ENCODE measurements at regions not wholly inside any gene's neighbourhood (a gene's known extent, or its start where the extent isn't known, plus 50 kb on each side); places are given as distances from the start of the nearest gene placed in this dataset.

- H3K36me3 ChIP-seq (ENCODE audit: control insufficient read depth in 3 of 3, insufficient read depth in 2 of 3, low read depth in 1 of 3, low read length in 3 of 3): no peaks in the 10 kb centered on the region
- no peaks in the 10 kb centered on the region for H3K27me3 ChIP-seq (ENCODE audit: control insufficient read depth in 3 of 3, insufficient read depth in 3 of 3, low read length in 3 of 3)
- DNase-seq: no peak
- no peaks in the 10 kb centered on the region for H3K4me1 ChIP-seq (ENCODE audit: control insufficient read depth in 3 of 3, insufficient read depth in 2 of 3, low read depth in 1 of 3, low read length in 2 of 3)
- no peak overlapping the region for H3K27ac ChIP-seq (ENCODE audit: low read depth in 1 of 3, low read length in 2 of 3)
- 89 to 97% (median 94%) methylated on average over 3 of the region's 3 CpGs for WGBS, 3 donors
- no peak for FAIRE-seq
- H3K9me3 ChIP-seq (ENCODE audit: control insufficient read depth in 2 of 2, insufficient read depth in 1 of 2, low read depth in 1 of 2, low read length in 1 of 2): no peaks in the 10 kb centered on the region
- H3K4me3 ChIP-seq (ENCODE audit: low read depth in 1 of 3, low read length in 3 of 3): no peak overlapping the region
Measured at GRCh38 chr16:86244936-86245335, 265.4 kb upstream of the FOXF1 start.

GRCh38 chr16:86245351-86245750 lies 265.0 kb upstream of the FOXF1 start:
- FAIRE-seq (no peak), DNase-seq (no peak)
- no peaks in the 10 kb centered on the region for H3K36me3 ChIP-seq (ENCODE audit: control insufficient read depth in 3 of 3, insufficient read depth in 2 of 3, low read depth in 1 of 3, low read length in 3 of 3)
- H3K27ac ChIP-seq (ENCODE audit: low read depth in 1 of 3, low read length in 2 of 3): no peak overlapping the region
- no peaks in the 10 kb centered on the region for H3K4me1 ChIP-seq (ENCODE audit: control insufficient read depth in 3 of 3, insufficient read depth in 2 of 3, low read depth in 1 of 3, low read length in 2 of 3)
- H3K4me3 ChIP-seq (ENCODE audit: low read depth in 1 of 3, low read length in 3 of 3): no peak overlapping the region
- no peaks in the 10 kb centered on the region for H3K9me3 ChIP-seq (ENCODE audit: control insufficient read depth in 2 of 2, insufficient read depth in 1 of 2, low read depth in 1 of 2, low read length in 1 of 2)
- 81 to 89% (median 87%) methylated on average over 7 of the region's 7 CpGs for WGBS, 3 donors
- no peaks in the 10 kb centered on the region for H3K27me3 ChIP-seq (ENCODE audit: control insufficient read depth in 3 of 3, insufficient read depth in 3 of 3, low read length in 3 of 3)

GRCh38 chr16:86245895-86246294 lies 264.4 kb upstream of the FOXF1 start:
- Histone ChIP-seq H3K9me3 (ENCODE audit: control insufficient read depth in 2 of 2, insufficient read depth in 1 of 2, low read depth in 1 of 2, low read length in 1 of 2) (no peaks in the 10 kb centered on the region), H3K36me3 (ENCODE audit: control insufficient read depth in 3 of 3, insufficient read depth in 2 of 3, low read depth in 1 of 3, low read length in 3 of 3) (no peaks in the 10 kb centered on the region), H3K4me1 (ENCODE audit: control insufficient read depth in 3 of 3, insufficient read depth in 2 of 3, low read depth in 1 of 3, low read length in 2 of 3) (no peaks in the 10 kb centered on the region), H3K27ac (ENCODE audit: low read depth in 1 of 3, low read length in 2 of 3) (no peak overlapping the region), H3K4me3 (ENCODE audit: low read depth in 1 of 3, low read length in 3 of 3) (no peak overlapping the region), H3K27me3 (ENCODE audit: control insufficient read depth in 3 of 3, insufficient read depth in 3 of 3, low read length in 3 of 3) (no peaks in the 10 kb centered on the region)
- FAIRE-seq (no peak), DNase-seq (no peak)
- 75 to 88% (median 76%) methylated on average over 6 of the region's 6 CpGs for WGBS, 3 donors

- no peaks in the 10 kb centered on the region for H3K9me3 ChIP-seq (ENCODE audit: control insufficient read depth in 2 of 2, insufficient read depth in 1 of 2, low read depth in 1 of 2, low read length in 1 of 2)
- WGBS, 3 donors: 64 to 78% (median 66%) methylated on average over 9 of the region's 9 CpGs
- DNase-seq: no peak
- no peak overlapping the region for H3K27ac ChIP-seq (ENCODE audit: low read depth in 1 of 3, low read length in 2 of 3)
- no peak overlapping the region for H3K4me3 ChIP-seq (ENCODE audit: low read depth in 1 of 3, low read length in 3 of 3)
- H3K4me1 ChIP-seq (ENCODE audit: control insufficient read depth in 3 of 3, insufficient read depth in 2 of 3, low read depth in 1 of 3, low read length in 2 of 3): no peaks in the 10 kb centered on the region
- FAIRE-seq: no peak
- H3K27me3 ChIP-seq (ENCODE audit: control insufficient read depth in 3 of 3, insufficient read depth in 3 of 3, low read length in 3 of 3): no peaks in the 10 kb centered on the region
- H3K36me3 ChIP-seq (ENCODE audit: control insufficient read depth in 3 of 3, insufficient read depth in 2 of 3, low read depth in 1 of 3, low read length in 3 of 3): no peaks in the 10 kb centered on the region
Measured at GRCh38 chr16:86248310-86248905, 261.9 kb upstream of the FOXF1 start.

GRCh38 chr16:86249631-86250030 lies 260.7 kb upstream of the FOXF1 start:
- Histone ChIP-seq H3K4me1 (ENCODE audit: control insufficient read depth in 3 of 3, insufficient read depth in 2 of 3, low read depth in 1 of 3, low read length in 2 of 3) (no peaks in the 10 kb centered on the region), H3K9me3 (ENCODE audit: control insufficient read depth in 2 of 2, insufficient read depth in 1 of 2, low read depth in 1 of 2, low read length in 1 of 2) (no peaks in the 10 kb centered on the region), H3K36me3 (ENCODE audit: control insufficient read depth in 3 of 3, insufficient read depth in 2 of 3, low read depth in 1 of 3, low read length in 3 of 3) (no peaks in the 10 kb centered on the region), H3K27me3 (ENCODE audit: control insufficient read depth in 3 of 3, insufficient read depth in 3 of 3, low read length in 3 of 3) (no peaks in the 10 kb centered on the region), H3K4me3 (ENCODE audit: low read depth in 1 of 3, low read length in 3 of 3) (no peak overlapping the region), H3K27ac (ENCODE audit: low read depth in 1 of 3, low read length in 2 of 3) (no peak overlapping the region)
- 72 to 80% (median 79%) methylated on average over 6 of the region's 6 CpGs for WGBS, 3 donors
- FAIRE-seq (no peak), DNase-seq (no peak)

- DNase-seq (no peak), FAIRE-seq (no peak)
- Histone ChIP-seq H3K4me1 (ENCODE audit: control insufficient read depth in 3 of 3, insufficient read depth in 2 of 3, low read depth in 1 of 3, low read length in 2 of 3) (no peaks in the 10 kb centered on the region), H3K27ac (ENCODE audit: low read depth in 1 of 3, low read length in 2 of 3) (peak overlapping the region in 2 of 3 donors; percentile 22 to 23), H3K36me3 (ENCODE audit: control insufficient read depth in 3 of 3, insufficient read depth in 2 of 3, low read depth in 1 of 3, low read length in 3 of 3) (no peaks in the 10 kb centered on the region), H3K27me3 (ENCODE audit: control insufficient read depth in 3 of 3, insufficient read depth in 3 of 3, low read length in 3 of 3) (no peaks in the 10 kb centered on the region), H3K4me3 (ENCODE audit: low read depth in 1 of 3, low read length in 3 of 3) (no peak overlapping the region), H3K9me3 (ENCODE audit: control insufficient read depth in 2 of 2, insufficient read depth in 1 of 2, low read depth in 1 of 2, low read length in 1 of 2) (peaks cover 0 to 5% of the 10 kb centered on the region in 2 donors)
- 68 to 84% (median 81%) methylated on average over 9 of the region's 9 CpGs for WGBS, 3 donors
Measured at GRCh38 chr16:86251682-86252081, 258.6 kb upstream of the FOXF1 start.

- Histone ChIP-seq H3K27ac (ENCODE audit: low read depth in 1 of 3, low read length in 2 of 3) (peak overlapping the region in 1 of 3 donors; percentile 23), H3K4me3 (ENCODE audit: low read depth in 1 of 3, low read length in 3 of 3) (no peak overlapping the region), H3K36me3 (ENCODE audit: control insufficient read depth in 3 of 3, insufficient read depth in 2 of 3, low read depth in 1 of 3, low read length in 3 of 3) (no peaks in the 10 kb centered on the region), H3K9me3 (ENCODE audit: control insufficient read depth in 2 of 2, insufficient read depth in 1 of 2, low read depth in 1 of 2, low read length in 1 of 2) (peaks cover 0 to 5% of the 10 kb centered on the region in 2 donors), H3K4me1 (ENCODE audit: control insufficient read depth in 3 of 3, insufficient read depth in 2 of 3, low read depth in 1 of 3, low read length in 2 of 3) (no peaks in the 10 kb centered on the region), H3K27me3 (ENCODE audit: control insufficient read depth in 3 of 3, insufficient read depth in 3 of 3, low read length in 3 of 3) (no peaks in the 10 kb centered on the region)
- 31 to 33% (median 31%) methylated on average over 6 of the region's 6 CpGs for WGBS, 3 donors
- no peak for FAIRE-seq
- DNase-seq: peak in 1 of 2 donors; percentile 8
Measured at GRCh38 chr16:86252596-86252995, 257.7 kb upstream of the FOXF1 start.

- Histone ChIP-seq H3K27me3 (ENCODE audit: control insufficient read depth in 3 of 3, insufficient read depth in 3 of 3, low read length in 3 of 3) (no peaks in the 10 kb centered on the region), H3K36me3 (ENCODE audit: control insufficient read depth in 3 of 3, insufficient read depth in 2 of 3, low read depth in 1 of 3, low read length in 3 of 3) (no peaks in the 10 kb centered on the region), H3K27ac (ENCODE audit: low read depth in 1 of 3, low read length in 2 of 3) (no peak overlapping the region), H3K9me3 (ENCODE audit: control insufficient read depth in 2 of 2, insufficient read depth in 1 of 2, low read depth in 1 of 2, low read length in 1 of 2) (peaks cover 0 to 5% of the 10 kb centered on the region in 2 donors), H3K4me3 (ENCODE audit: low read depth in 1 of 3, low read length in 3 of 3) (no peak overlapping the region), H3K4me1 (ENCODE audit: control insufficient read depth in 3 of 3, insufficient read depth in 2 of 3, low read depth in 1 of 3, low read length in 2 of 3) (peaks cover 0 to 2% (median 0%) of the 10 kb centered on the region in 3 donors)
- no peak for DNase-seq
- no peak for FAIRE-seq
Measured at GRCh38 chr16:86255966-86256365, 254.4 kb upstream of the FOXF1 start.

GRCh38 chr16:86256995-86257394 lies 253.3 kb upstream of the FOXF1 start:
- DNase-seq: no peak
- Histone ChIP-seq H3K4me1 (ENCODE audit: control insufficient read depth in 3 of 3, insufficient read depth in 2 of 3, low read depth in 1 of 3, low read length in 2 of 3) (peaks cover 0 to 2% (median 0%) of the 10 kb centered on the region in 3 donors), H3K9me3 (ENCODE audit: control insufficient read depth in 2 of 2, insufficient read depth in 1 of 2, low read depth in 1 of 2, low read length in 1 of 2) (peaks cover 0 to 7% of the 10 kb centered on the region in 2 donors), H3K36me3 (ENCODE audit: control insufficient read depth in 3 of 3, insufficient read depth in 2 of 3, low read depth in 1 of 3, low read length in 3 of 3) (no peaks in the 10 kb centered on the region), H3K27ac (ENCODE audit: low read depth in 1 of 3, low read length in 2 of 3) (no peak overlapping the region), H3K4me3 (ENCODE audit: low read depth in 1 of 3, low read length in 3 of 3) (no peak overlapping the region), H3K27me3 (ENCODE audit: control insufficient read depth in 3 of 3, insufficient read depth in 3 of 3, low read length in 3 of 3) (no peaks in the 10 kb centered on the region)
- WGBS, 3 donors: 76 to 87% (median 83%) methylated on average over 3 of the region's 3 CpGs
- FAIRE-seq: no peak
